ENCODE measurements at regions not wholly inside any gene's neighbourhood (a gene's known extent, or its start where the extent isn't known, plus 50 kb on each side); places are given as distances from the start of the nearest gene placed in this dataset.

GRCh38 chr3:177317247-177317646, 120.0 kb upstream of the TBL1XR1 start:
- TF ChIP-seq HDAC2 (CRISPR knock-in tag; IDR thresholded peaks at IDR 0.05) (no peak), AGO1 (IDR thresholded peaks at IDR 0.05; ENCODE audit: low read depth, low read length, poor library complexity, severe bottlenecking) (no peak), EZH2 (conservative IDR thresholded peaks at IDR 0.05; ENCODE audit: low read depth, low read length) (no peak), TOE1 (CRISPR knock-in tag; IDR thresholded peaks at IDR 0.05) (no peak), KLF13 (CRISPR knock-in tag; IDR thresholded peaks at IDR 0.05) (no peak), FOXO4 (CRISPR knock-in tag; conservative IDR thresholded peaks at IDR 0.05) (no peak), ZNF18 (CRISPR knock-in tag; IDR thresholded peaks at IDR 0.05; ENCODE audit: insufficient replicate concordance) (no peak), CREM (IDR thresholded peaks at IDR 0.05) (no peak), CREM (CRISPR knock-in tag; IDR thresholded peaks at IDR 0.05) (no peak), ATF7-NPFF (CRISPR knock-in tag; IDR thresholded peaks at IDR 0.05; ENCODE audit: low read depth) (no peak), TERF1 (CRISPR knock-in tag; IDR thresholded peaks at IDR 0.05) (no peak), SMAD3 (CRISPR knock-in tag; IDR thresholded peaks at IDR 0.05) (no peak)
